ENCODE measurements at regions not wholly inside any gene's neighbourhood (a gene's known extent, or its start where the extent isn't known, plus 50 kb on each side); places are given as distances from the start of the nearest gene placed in this dataset.

DNA sequence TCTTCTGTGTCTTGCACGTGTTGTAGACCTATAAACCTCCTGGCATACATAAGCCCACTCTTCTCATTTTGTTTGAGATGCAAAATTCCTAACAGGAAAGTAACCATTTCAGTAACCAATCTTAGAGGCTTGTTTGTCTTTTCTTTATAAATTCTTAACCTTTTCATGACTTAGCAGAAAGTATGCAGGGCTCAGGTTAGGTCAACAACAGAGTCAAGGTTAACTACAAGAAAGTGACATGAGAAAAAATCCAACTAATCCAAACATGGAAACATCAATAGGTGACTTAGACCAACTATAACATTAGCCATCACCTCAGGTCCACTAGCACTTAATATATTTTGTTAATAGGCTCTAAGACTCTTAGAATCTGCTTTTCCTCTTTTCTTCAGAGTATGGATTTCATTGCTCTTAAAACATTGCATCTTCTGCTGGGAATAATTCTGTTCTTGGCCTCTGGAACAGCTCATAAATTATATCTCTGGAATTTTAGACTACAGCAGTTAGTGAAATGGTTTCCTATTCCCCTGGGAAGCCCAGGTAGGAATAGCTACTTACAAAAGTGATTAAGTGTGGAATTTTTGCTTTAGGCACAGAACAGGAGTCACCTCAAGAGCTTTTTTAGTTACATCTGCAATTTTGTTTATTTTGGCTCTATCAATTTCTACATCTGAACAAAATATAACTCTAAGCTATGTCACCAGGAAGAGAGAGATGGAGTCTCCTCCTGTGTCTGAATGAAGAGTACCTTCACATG lies 155.3 kb upstream of the ANKRD55 start:
- H3K4me1 Mint-ChIP-seq (ENCODE audit: low read depth, unreplicated experiment): no peaks in the 10 kb centered on the region
- H3K9me3 Mint-ChIP-seq (ENCODE audit: unreplicated experiment): peaks cover 2% of the 10 kb centered on the region
- TF ChIP-seq, protein P1, sequence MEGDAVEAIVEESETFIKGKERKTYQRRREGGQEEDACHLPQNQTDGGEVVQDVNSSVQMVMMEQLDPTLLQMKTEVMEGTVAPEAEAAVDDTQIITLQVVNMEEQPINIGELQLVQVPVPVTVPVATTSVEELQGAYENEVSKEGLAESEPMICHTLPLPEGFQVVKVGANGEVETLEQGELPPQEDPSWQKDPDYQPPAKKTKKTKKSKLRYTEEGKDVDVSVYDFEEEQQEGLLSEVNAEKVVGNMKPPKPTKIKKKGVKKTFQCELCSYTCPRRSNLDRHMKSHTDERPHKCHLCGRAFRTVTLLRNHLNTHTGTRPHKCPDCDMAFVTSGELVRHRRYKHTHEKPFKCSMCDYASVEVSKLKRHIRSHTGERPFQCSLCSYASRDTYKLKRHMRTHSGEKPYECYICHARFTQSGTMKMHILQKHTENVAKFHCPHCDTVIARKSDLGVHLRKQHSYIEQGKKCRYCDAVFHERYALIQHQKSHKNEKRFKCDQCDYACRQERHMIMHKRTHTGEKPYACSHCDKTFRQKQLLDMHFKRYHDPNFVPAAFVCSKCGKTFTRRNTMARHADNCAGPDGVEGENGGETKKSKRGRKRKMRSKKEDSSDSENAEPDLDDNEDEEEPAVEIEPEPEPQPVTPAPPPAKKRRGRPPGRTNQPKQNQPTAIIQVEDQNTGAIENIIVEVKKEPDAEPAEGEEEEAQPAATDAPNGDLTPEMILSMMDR (IDR thresholded peaks at IDR 0.05; ENCODE audit: partially characterized antibody, unreplicated experiment): no peak
- H3K27me3 Mint-ChIP-seq (ENCODE audit: unreplicated experiment): peaks cover 2% of the 10 kb centered on the region
- no peak for DNase-seq
- H3K36me3 Mint-ChIP-seq (ENCODE audit: unreplicated experiment): peaks cover 13% of the 10 kb centered on the region
- H3K27ac Mint-ChIP-seq (ENCODE audit: unreplicated experiment): no peak overlapping the region
- no peak overlapping the region for H3K4me3 Mint-ChIP-seq (ENCODE audit: unreplicated experiment)

DNA sequence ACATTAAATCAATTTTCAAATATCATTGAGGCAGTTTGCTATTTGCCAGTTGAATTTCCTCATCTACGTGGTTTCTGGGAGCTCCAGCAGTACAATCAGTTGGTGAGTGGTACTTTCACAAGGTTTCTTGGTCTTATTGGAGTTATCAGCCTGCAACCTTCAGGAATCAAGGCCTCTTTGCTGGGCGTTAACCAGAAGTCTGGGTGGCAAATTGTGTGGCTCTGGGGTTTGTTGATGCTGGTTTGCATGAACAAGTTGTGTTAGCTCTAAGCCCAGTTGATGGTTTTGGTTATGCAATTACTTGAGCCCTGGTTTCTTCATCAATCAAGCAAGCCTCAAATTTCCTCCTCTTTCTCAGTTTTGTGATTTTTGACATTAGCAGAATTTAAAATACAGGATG lies 152.9 kb upstream of the ANKRD55 start:
- DNase-seq: no peak
- Mint-ChIP-seq H3K4me3 (ENCODE audit: unreplicated experiment) (no peak overlapping the region), H3K36me3 (ENCODE audit: unreplicated experiment) (no peaks in the 10 kb centered on the region), H3K4me1 (ENCODE audit: low read depth, unreplicated experiment) (no peaks in the 10 kb centered on the region), H3K27me3 (ENCODE audit: unreplicated experiment) (no peaks in the 10 kb centered on the region), H3K9me3 (ENCODE audit: unreplicated experiment) (no peaks in the 10 kb centered on the region), H3K27ac (ENCODE audit: unreplicated experiment) (no peak overlapping the region)
- TF ChIP-seq, protein P1 (IDR thresholded peaks at IDR 0.05; ENCODE audit: partially characterized antibody, unreplicated experiment): no peak

DNA sequence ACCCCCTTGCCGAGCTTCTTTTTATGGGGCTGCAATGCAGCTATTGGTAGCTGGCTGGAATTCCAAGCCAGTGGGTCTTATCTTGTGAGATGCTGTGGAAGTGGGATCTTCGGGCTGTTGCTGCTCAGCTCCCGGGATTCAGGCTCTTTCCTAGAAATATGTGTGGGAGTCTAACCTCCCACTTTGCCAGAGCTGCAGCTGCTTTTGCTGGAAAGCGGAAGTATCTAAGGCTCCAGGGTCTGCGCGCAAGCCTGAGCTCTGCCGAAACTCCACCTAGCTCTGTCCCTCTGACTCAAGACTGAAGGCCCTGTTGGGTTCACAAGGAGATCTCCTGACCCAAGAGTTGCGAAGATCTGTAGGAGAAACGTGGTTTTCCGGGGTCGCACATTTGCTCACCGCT lies 151.1 kb upstream of the ANKRD55 start:
- TF ChIP-seq, protein P1 (IDR thresholded peaks at IDR 0.05; ENCODE audit: partially characterized antibody, unreplicated experiment): no peak
- DNase-seq: no peak
- no peaks in the 10 kb centered on the region for H3K27me3 Mint-ChIP-seq (ENCODE audit: unreplicated experiment)
- no peak overlapping the region for H3K27ac Mint-ChIP-seq (ENCODE audit: unreplicated experiment)
- H3K4me1 Mint-ChIP-seq (ENCODE audit: low read depth, unreplicated experiment): no peaks in the 10 kb centered on the region
- no peaks in the 10 kb centered on the region for H3K9me3 Mint-ChIP-seq (ENCODE audit: unreplicated experiment)
- H3K4me3 Mint-ChIP-seq (ENCODE audit: unreplicated experiment): no peak overlapping the region
- no peaks in the 10 kb centered on the region for H3K36me3 Mint-ChIP-seq (ENCODE audit: unreplicated experiment)

DNA sequence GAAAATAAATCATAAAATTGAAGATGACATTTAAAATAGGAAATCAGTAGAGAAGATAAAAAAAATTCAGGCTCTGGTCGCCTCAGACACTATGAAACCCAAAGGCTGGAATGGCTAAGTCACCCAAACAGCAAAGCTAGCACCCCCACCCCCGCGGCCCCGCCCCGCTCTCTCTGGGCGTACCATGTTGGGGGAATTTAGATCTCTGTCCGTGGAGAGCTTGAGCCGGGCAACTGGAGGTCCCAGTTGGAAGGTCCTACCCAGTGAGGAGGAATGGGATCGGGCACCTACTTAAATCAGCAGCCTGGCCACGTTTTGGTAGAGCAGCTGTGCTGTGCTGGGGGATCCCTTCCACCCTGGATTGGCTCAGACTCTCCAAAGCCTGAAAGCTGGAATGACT lies 150.6 kb upstream of the ANKRD55 start:
- DNase-seq: no peak
- H3K36me3 Mint-ChIP-seq (ENCODE audit: unreplicated experiment): no peaks in the 10 kb centered on the region
- no peaks in the 10 kb centered on the region for H3K27me3 Mint-ChIP-seq (ENCODE audit: unreplicated experiment)
- H3K27ac Mint-ChIP-seq (ENCODE audit: unreplicated experiment): no peak overlapping the region
- TF ChIP-seq, protein P1 (IDR thresholded peaks at IDR 0.05; ENCODE audit: partially characterized antibody, unreplicated experiment): no peak
- H3K4me3 Mint-ChIP-seq (ENCODE audit: unreplicated experiment): no peak overlapping the region
- no peaks in the 10 kb centered on the region for H3K9me3 Mint-ChIP-seq (ENCODE audit: unreplicated experiment)
- H3K4me1 Mint-ChIP-seq (ENCODE audit: low read depth, unreplicated experiment): no peaks in the 10 kb centered on the region

DNA sequence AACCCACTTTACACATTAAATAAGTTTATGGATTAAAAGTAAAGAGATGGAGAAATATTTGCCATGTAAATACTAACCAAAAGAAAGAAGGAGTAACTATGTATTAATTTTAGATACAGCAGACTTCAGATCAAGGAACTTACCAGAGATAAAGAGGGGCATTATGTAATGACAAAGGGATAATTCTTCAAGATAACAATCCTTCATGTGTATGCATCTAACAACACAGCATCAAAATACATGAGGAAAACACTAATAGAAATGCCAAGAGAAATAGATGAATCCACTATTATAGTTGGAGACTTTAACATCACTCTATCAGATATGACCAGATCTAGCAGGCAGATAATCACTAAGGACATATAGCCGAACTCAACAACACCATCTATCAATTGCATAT lies 149.8 kb upstream of the ANKRD55 start:
- Mint-ChIP-seq H3K4me1 (ENCODE audit: low read depth, unreplicated experiment) (no peaks in the 10 kb centered on the region), H3K27ac (ENCODE audit: unreplicated experiment) (no peak overlapping the region), H3K27me3 (ENCODE audit: unreplicated experiment) (no peaks in the 10 kb centered on the region), H3K4me3 (ENCODE audit: unreplicated experiment) (no peak overlapping the region), H3K9me3 (ENCODE audit: unreplicated experiment) (no peaks in the 10 kb centered on the region), H3K36me3 (ENCODE audit: unreplicated experiment) (no peaks in the 10 kb centered on the region)
- TF ChIP-seq, protein P1 (IDR thresholded peaks at IDR 0.05; ENCODE audit: partially characterized antibody, unreplicated experiment): no peak
- DNase-seq: no peak

Data from glutamatergic neuron (in vitro differentiated cells).